ENCODE measurements at regions not wholly inside any gene's neighbourhood (a gene's known extent, or its start where the extent isn't known, plus 50 kb on each side); places are given as distances from the start of the nearest gene placed in this dataset.

- H3K4me1 ChIP-seq (ENCODE audit: insufficient read depth, low read length), result no peaks in the 10 kb centered on the region
- no peak overlapping the region for H3K4me3 ChIP-seq (ENCODE audit: low read length)
- H3K27ac ChIP-seq (ENCODE audit: low read depth in 1 of 2, low read length in 2 of 2), result no peak overlapping the region
- H3K27me3 Mint-ChIP-seq, result no peaks in the 10 kb centered on the region
- intact Hi-C loops (cut with DNase I, micrococcal nuclease), result loop anchor here in 1 of 2 experiments (5.0 kb wide), 1 partner anchor 174 kb away; no protein-coding TSS in a partner anchor
- H3K27me3 ChIP-seq (ENCODE audit: control insufficient read depth in 1 of 2, insufficient read depth in 2 of 2, low read length in 2 of 2), result no peaks in the 10 kb centered on the region
- H3K4me1 Mint-ChIP-seq (ENCODE audit: low read depth), result no peaks in the 10 kb centered on the region
- ChIA-PET CTCF (no interaction called here), POLR2A (no interaction called here)
- no peaks in the 10 kb centered on the region for H3K9me3 Mint-ChIP-seq
- no peak for TF ChIP-seq CTCF (IDR thresholded peaks at IDR 0.05)
- no peak for DNase-seq
- H3K27ac Mint-ChIP-seq, result no peak overlapping the region
- H3K9me3 ChIP-seq (ENCODE audit: control insufficient read depth in 1 of 2, insufficient read depth in 1 of 2, low read length in 2 of 2), result no peaks in the 10 kb centered on the region
- H3K36me3 ChIP-seq (ENCODE audit: insufficient read depth, low read length), result no peaks in the 10 kb centered on the region
- no peaks in the 10 kb centered on the region for H3K36me3 Mint-ChIP-seq (ENCODE audit: low read depth)
- H3K4me3 Mint-ChIP-seq, result no peak overlapping the region
- ATAC-seq (ENCODE audit: poor library complexity), result no peak
These were observed 89.9 kb upstream of the DCBLD2 start for GRCh38 chr3:98991393-98991792.

GRCh38 chr3:98990657-98991056 is 89.2 kb upstream of the DCBLD2 start:
- no peaks in the 10 kb centered on the region for H3K36me3 ChIP-seq (ENCODE audit: insufficient read depth, low read length)
- no peak overlapping the region for H3K4me3 ChIP-seq (ENCODE audit: low read length)
- POLR2A ChIA-PET, result no interaction called here
- ATAC-seq (ENCODE audit: poor library complexity) (no peak), DNase-seq (no peak)
- Mint-ChIP-seq H3K4me3 (no peak overlapping the region), H3K4me1 (ENCODE audit: low read depth) (no peaks in the 10 kb centered on the region), H3K27ac (no peak overlapping the region), H3K36me3 (ENCODE audit: low read depth) (no peaks in the 10 kb centered on the region), H3K27me3 (no peaks in the 10 kb centered on the region), H3K9me3 (no peaks in the 10 kb centered on the region)
- CTCF ChIA-PET, result no interaction called here
- H3K27me3 ChIP-seq (ENCODE audit: control insufficient read depth in 1 of 2, insufficient read depth in 2 of 2, low read length in 2 of 2), result no peaks in the 10 kb centered on the region
- no peaks in the 10 kb centered on the region for H3K4me1 ChIP-seq (ENCODE audit: insufficient read depth, low read length)
- H3K9me3 ChIP-seq (ENCODE audit: control insufficient read depth in 1 of 2, insufficient read depth in 1 of 2, low read length in 2 of 2), result no peaks in the 10 kb centered on the region
- H3K27ac ChIP-seq (ENCODE audit: low read depth in 1 of 2, low read length in 2 of 2), result no peak overlapping the region
- TF ChIP-seq CTCF (IDR thresholded peaks at IDR 0.05), result no peak
- intact Hi-C loops (cut with DNase I, micrococcal nuclease), result loop anchor here in 1 of 2 experiments (5.0 kb wide), 1 partner anchor 173 kb away; no protein-coding TSS in a partner anchor

GRCh38 chr3:98986073-98986472 is 84.6 kb upstream of the DCBLD2 start:
- TF ChIP-seq CTCF (IDR thresholded peaks at IDR 0.05), result no peak
- Histone ChIP-seq H3K4me1 (ENCODE audit: insufficient read depth, low read length) (no peaks in the 10 kb centered on the region), H3K36me3 (ENCODE audit: insufficient read depth, low read length) (no peaks in the 10 kb centered on the region), H3K9me3 (ENCODE audit: control insufficient read depth in 1 of 2, insufficient read depth in 1 of 2, low read length in 2 of 2) (no peaks in the 10 kb centered on the region), H3K27me3 (ENCODE audit: control insufficient read depth in 1 of 2, insufficient read depth in 2 of 2, low read length in 2 of 2) (no peaks in the 10 kb centered on the region), H3K27ac (ENCODE audit: low read depth in 1 of 2, low read length in 2 of 2) (no peak overlapping the region), H3K4me3 (ENCODE audit: low read length) (no peak overlapping the region)
- no peak for ATAC-seq (ENCODE audit: poor library complexity)
- Mint-ChIP-seq H3K4me1 (ENCODE audit: low read depth) (no peaks in the 10 kb centered on the region), H3K9me3 (no peaks in the 10 kb centered on the region), H3K27ac (no peak overlapping the region), H3K36me3 (ENCODE audit: low read depth) (no peaks in the 10 kb centered on the region), H3K4me3 (no peak overlapping the region), H3K27me3 (peaks cover 3% of the 10 kb centered on the region)
- intact Hi-C loops (cut with DNase I, micrococcal nuclease), result no loop called here
- POLR2A ChIA-PET, result no interaction called here
- no peak for DNase-seq
- CTCF ChIA-PET, result no interaction called here

All from CD4-positive, alpha-beta T cell (primary cell).